ENCODE measurements at regions not wholly inside any gene's neighbourhood (a gene's known extent, or its start where the extent isn't known, plus 50 kb on each side); places are given as distances from the start of the nearest gene placed in this dataset.

- TF ChIP-seq EZH2 (IDR thresholded peaks at IDR 0.05; ENCODE audit: insufficient read depth, poor library complexity, severe bottlenecking) (no peak), EZH2phosphoT487 (IDR thresholded peaks at IDR 0.05; ENCODE audit: insufficient read depth, low read depth) (no peak)
Measured at GRCh38 chr6:109901976-109902375, 76.1 kb upstream of the GPR6 start.

Data from GM23248 (cell line).